HG02970 (cell line): ENCODE measurements at regions not wholly inside any gene's neighbourhood (a gene's known extent, or its start where the extent isn't known, plus 50 kb on each side); places are given as distances from the start of the nearest gene placed in this dataset.

Source experiments
- ATAC-seq: cut with Tn5 transposase; IDR thresholded peaks from one replicate; pipeline ENCODE4 v1.9.1; 2021; ENCODE audit warnings: mild to moderate bottlenecking, moderate library complexity, moderate number of reproducible peaks; ENCODE audit not compliant: unreplicated experiment, low FRiP score

- ATAC-seq, result no peak
Observed at GRCh38 chr6:14732844-14733757, 512.8 kb upstream of the JARID2 start.

DNA sequence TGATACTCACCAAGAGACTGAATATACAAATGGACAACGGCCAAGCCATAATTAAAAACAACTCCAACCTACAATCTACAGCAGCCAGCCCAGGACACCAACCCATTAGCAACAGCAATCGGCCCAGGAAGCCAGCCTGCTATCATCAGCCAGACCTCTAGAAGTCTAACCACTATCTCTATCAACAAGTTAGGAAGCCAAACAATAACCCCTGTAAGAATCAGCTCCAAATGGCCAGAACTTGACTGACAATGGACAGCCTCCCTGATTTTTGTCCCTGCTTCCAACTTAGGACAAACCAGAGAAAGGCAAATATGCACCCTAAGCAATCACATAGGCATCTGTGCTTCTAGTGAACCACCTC is 511.8 kb upstream of the JARID2 start:
- ATAC-seq, result no peak

DNA sequence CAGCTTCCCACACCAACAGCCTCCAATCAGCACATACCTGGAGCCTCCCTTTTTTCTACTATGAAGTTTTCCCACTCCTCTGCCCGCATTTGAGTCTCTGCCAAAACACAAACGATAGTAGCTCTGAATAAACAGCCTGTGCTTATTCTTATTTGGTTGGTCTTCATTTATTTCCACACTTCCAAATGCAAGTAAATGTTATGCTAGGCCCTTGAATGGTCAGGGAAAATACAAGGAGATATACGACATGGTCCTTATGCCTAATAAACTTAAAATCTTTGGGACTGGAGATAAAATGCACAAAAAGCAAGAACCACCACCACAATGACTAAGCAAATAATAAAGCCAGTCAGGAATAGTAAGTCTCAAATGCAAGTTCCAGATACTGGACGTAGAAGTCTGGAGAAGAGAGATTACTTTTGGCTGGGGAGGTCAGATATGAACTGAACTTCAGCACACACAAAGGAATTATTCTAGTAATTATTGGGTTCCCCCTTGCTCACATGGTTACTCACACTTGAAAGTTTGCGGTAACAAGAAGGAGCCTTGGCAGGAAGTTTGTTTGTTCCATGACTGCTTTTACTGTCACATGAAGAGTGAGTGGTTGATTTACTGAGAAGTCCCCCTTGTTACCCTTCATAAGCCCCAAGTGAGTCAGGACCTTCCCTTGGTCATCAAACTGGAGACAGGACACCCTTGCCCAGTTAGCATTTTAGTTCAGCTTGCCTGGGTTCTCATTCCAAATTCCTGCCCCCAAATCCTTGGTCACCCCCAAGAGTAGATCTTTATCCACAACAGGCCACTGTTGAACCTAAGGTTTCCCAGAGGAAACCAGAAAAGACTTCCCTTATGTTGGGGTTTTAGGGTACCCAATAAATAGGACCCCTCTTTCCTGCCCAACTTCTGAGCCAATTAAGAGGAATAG is 511.2 kb upstream of the JARID2 start:
- ATAC-seq, result no peak

DNA sequence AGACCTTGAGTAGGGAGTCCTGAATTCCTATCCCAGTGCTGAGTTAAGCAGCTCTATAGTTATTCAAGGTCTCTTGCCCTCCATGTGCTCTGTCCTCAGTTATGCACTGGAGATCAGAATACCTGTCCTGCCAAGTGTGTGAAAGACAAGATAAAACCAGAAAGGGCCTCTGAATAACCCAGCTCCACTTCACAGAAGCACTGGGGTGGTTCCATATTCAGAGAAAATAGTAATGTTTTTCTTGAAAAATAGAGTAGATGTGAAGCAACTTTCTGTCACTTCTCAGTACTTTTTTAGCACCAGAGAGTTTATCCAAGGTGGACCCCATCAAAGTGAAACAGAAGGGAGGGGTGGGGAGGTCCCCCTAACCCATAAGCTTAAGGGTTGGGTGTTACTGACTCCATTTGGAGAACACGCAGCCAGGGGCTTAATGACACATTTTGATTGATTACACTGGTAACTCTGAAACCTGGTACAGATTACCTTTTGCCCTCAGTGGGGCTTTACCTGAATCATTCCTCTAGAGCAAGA is 509.8 kb upstream of the JARID2 start:
- no peak for ATAC-seq

DNA sequence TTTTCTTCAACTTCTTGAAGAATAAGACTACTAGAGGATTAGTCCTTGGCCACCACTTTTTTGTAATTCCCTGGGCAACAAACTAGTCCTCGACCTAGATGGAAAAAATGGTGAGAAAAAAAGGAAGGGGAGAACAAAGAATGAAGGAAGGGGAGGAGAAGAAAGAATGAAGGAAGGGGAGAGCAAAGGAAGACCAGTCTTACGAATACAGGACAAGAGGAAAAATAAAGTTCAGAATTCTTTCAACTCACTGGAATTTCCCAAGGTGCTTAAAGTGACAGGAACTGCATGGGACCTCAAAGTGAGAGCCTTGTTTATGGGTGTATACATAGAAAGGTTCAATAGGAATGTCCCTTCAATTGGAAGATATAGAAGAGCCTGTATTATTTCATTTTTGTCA is 509.3 kb upstream of the JARID2 start:
- no peak for ATAC-seq

DNA sequence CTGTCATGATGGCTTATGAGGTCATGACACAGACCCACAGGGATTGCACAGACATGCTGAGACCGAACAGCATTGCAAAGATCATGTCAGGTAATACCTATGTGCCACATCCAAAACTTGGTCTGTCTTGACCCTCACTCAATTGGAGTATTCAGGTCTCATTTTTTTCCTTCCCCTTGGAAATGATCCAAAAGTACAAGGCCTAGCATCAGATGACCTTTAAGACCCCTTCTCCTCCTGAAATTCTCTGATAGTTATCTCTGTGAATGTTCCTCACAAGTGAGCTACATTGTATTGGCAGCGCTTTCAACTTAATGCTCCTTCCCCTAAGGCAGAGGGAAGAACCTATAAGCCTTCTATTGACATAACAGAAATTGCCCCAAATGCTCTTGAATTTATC is 507.4 kb upstream of the JARID2 start:
- no peak for ATAC-seq

DNA sequence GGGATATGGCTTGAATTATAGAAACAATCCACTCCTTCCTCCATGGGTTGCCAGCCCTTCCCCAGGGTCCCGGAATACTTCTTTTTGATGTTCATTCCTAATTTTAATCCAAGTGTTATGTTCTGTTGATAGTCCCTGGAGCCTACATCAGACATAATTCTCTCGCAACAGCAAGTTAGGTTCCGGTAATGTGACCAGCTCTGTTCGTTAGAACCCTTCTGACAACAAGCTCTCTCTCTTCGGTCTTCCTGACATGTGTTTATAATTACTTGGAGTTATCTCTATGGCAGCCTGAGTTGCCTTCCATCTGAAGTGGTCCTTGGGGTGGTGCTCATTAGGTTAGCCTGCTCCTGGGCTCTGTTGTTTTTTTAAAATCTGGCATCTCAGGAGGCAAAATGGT is 506.9 kb upstream of the JARID2 start:
- no peak for ATAC-seq

GRCh38 chr6:14739827-14740226 is 506.0 kb upstream of the JARID2 start:
- ATAC-seq, result no peak

DNA sequence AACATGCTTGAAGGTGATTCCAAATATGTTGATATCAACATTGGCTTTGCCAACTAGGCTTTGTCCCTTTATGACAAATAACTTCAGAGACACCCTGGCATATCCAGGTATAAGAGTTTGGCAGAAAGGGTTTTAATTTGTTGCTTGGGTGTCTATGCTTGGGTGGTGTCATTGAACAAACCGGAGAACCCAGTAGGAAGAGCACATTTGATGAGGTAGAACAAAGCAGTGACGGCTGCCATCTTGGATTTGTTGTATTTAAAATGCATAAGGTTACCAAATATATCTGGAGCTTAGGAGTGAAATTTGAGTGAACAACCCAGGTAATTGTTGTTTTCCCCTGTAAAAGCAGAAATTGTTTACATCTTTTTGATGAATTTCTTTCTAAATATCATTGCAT is 503.7 kb upstream of the JARID2 start:
- ATAC-seq, result no peak

DNA sequence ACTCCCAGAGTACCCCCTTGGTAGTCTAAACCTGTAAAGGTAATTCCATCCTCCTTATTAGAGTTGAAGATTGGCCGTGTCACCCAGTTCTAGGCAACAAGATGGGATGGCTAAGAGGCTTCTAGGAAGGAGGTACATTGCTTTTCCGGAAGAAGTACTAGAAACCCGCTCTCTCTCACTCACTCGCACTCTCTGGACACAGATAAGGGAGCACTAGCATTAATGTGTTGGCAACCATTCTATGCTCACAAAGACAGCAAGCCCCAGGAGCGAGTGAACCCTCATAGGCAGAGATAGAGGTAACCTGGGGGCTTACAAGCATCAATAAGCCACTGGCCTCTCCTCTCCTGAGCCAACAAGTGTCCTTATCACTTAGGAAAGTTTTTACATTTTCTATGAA is 503.2 kb upstream of the JARID2 start:
- ATAC-seq, result no peak

GRCh38 chr6:14743144-14743473 is 502.8 kb upstream of the JARID2 start:
- no peak for ATAC-seq

DNA sequence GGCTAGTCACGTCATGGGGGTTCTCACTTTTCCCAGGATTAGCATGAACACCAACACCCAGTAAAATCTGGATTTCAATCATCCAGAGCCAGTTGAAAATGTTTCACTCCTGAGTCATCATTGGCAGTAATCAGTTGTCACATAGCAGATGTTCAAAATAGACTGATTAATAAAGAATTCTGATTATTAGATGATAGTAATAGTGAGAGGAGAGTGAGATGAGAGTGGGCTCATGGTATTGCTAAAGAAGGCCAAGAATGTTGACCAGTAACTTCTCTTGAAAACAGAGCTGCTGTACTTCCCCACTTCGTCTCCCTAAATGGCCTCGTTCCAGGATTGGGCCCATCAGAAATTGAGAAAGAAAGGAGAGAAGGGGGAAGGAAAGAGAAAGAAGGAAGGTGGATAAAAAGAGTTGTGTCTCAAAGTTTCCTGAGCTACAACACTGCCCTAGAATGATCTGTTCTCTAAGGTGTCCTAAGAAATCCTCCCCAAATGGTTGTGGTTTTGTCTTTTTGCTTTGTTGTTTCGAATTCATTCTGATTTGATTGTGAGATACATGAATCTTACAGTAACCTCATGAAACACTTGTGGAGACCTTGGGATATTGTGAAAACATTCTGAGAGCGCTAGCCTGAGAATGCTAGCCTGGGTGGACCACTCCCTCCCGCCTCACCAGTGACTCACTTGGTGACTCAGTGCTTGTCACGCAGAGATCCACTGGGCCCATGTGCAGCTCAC is 502.2 kb upstream of the JARID2 start:
- ATAC-seq, result no peak

- ATAC-seq, result no peak
Observed at GRCh38 chr6:14744212-14744556, 501.7 kb upstream of the JARID2 start.

DNA sequence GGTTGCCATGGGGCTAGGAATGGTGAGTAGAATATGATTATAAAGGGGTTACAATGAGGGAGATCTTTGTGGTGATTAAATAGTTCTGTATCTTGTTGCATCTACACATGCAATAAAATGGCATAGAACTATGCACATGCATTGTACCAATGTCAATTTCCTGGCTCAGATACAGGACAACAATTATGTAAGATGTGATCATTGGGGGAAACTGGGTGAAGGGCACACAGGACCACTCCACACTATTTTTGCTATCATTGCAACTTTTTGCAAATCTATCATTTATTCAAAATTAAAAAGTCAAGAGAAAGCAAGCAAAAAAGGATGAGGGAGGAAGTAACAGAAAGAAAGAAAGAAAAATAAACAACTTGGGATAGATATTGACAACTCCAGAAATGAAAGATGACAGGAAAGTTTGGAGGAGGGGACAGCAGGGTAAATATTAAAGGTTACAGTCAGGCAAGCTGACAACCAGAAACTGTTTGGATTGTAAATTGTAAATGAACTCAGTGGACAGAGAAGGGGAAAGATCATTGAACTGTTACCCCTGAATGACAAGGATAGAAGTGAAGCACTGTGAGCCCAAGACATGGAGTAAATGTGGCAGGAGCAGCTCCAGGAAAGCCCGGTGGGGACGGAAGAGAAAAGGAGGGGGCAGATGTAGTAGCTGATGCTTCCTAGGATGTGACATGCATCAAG is 499.6 kb upstream of the JARID2 start:
- ATAC-seq, result no peak

- no peak for ATAC-seq
Observed at GRCh38 chr6:14747881-14748520, 497.9 kb upstream of the JARID2 start.

DNA sequence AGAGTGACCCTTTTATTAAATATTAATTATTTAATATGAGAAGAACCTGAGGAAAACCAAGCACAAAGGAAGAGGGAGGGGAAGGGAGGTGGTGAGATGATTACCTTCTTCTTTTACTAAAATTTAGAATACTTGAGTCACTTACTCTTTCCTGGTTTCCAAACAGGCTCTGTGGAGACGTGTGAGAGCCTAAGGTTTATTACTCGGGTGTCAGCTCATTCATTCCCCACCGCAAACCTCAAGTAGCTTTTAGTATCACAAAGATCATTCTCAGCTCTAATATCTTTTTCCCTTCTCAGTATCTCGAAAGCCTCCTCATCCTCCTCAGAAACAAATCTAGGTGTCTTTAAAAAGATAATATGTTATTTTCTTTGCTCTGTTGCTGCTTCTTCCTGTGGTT is 497.2 kb upstream of the JARID2 start:
- no peak for ATAC-seq

GRCh38 chr6:14750059-14750661 is 495.7 kb upstream of the JARID2 start:
- ATAC-seq, result no peak

GRCh38 chr6:14751645-14752175 is 494.2 kb upstream of the JARID2 start:
- no peak for ATAC-seq
